ENCODE measurements at regions not wholly inside any gene's neighbourhood (a gene's known extent, or its start where the extent isn't known, plus 50 kb on each side); places are given as distances from the start of the nearest gene placed in this dataset.

DNA sequence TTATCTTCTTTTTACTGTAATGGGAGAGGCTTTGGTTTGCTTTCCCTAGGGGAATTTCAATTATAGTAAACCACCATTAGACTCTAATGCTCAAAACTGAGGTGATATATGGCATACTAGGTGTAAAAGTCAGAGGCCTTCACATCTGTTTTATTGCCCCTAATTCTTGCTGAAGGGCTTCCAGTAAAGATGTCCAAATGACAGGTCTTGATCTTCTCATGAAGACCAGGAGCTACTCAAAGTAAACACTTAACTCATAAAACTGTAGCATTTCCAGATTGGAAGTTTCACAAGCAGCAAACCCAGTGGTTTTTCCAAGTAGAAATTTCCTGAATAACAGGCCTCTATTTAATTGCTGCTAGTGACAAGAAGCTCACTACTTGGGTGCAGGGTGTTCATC, 286.8 kb downstream of the RBM43 start:
- Histone ChIP-seq H3K9me3 (ENCODE audit: low read length) (no peaks in the 10 kb centered on the region), H3K4me3 (ENCODE audit: low read length) (no peak overlapping the region), H3K4me1 (ENCODE audit: insufficient read depth, low read length) (no peaks in the 10 kb centered on the region), H3K36me3 (ENCODE audit: low read depth, low read length) (no peaks in the 10 kb centered on the region), H3K9me2 (replicated peaks; ENCODE audit: low read length) (no peaks in the 10 kb centered on the region), H3F3A (ENCODE audit: low read length, unreplicated experiment) (no peaks in the 10 kb centered on the region), H3K27ac (ENCODE audit: low read length) (no peak overlapping the region), H3K4me2 (ENCODE audit: low read length) (no peak overlapping the region), H3K27me3 (ENCODE audit: low read length) (no peaks in the 10 kb centered on the region), H2AFZ (ENCODE audit: low read length) (no peak overlapping the region), H4K20me1 (ENCODE audit: low read length) (no peaks in the 10 kb centered on the region), H3K79me2 (ENCODE audit: low read length) (no peaks in the 10 kb centered on the region), H3K9ac (ENCODE audit: low read length) (no peak overlapping the region)
- no peak for TF ChIP-seq EZH2 (IDR thresholded peaks at IDR 0.05; ENCODE audit: low read length, unreplicated experiment)
- TF ChIP-seq, protein P1, sequence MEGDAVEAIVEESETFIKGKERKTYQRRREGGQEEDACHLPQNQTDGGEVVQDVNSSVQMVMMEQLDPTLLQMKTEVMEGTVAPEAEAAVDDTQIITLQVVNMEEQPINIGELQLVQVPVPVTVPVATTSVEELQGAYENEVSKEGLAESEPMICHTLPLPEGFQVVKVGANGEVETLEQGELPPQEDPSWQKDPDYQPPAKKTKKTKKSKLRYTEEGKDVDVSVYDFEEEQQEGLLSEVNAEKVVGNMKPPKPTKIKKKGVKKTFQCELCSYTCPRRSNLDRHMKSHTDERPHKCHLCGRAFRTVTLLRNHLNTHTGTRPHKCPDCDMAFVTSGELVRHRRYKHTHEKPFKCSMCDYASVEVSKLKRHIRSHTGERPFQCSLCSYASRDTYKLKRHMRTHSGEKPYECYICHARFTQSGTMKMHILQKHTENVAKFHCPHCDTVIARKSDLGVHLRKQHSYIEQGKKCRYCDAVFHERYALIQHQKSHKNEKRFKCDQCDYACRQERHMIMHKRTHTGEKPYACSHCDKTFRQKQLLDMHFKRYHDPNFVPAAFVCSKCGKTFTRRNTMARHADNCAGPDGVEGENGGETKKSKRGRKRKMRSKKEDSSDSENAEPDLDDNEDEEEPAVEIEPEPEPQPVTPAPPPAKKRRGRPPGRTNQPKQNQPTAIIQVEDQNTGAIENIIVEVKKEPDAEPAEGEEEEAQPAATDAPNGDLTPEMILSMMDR (conservative IDR thresholded peaks at IDR 0.05; ENCODE audit: low read depth, low read length): no peak
- TF ChIP-seq EZH2phosphoT487 (IDR thresholded peaks at IDR 0.05; ENCODE audit: borderline replicate concordance, low read length): no peak
- BruUV-seq (replicated peaks): no TSS peak
- DNase-seq (no peak), ATAC-seq (no peak)
- ChIA-PET POLR2A (ENCODE audit: unreplicated experiment) (no interaction called here), CTCF (no interaction called here)
- intact Hi-C loops (cut with micrococcal nuclease): no loop called here

DNA sequence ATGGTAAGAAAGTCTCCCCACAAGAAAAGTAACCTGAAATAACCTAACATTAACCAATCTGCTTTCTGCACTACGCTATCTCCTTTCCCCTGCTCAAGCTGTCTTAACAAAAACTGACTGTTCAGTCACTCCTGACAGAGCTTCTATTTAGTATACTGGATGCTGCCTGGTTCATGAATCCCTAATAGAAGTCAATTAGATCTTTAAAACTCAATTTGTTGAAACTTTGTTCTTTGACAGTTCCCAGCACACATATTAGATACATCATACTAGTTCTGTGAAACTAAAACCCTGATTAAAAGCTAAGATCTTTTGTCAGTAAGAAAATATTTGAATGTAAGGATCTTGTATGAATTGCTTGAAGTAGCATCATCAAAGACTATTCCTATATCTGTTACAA, 287.4 kb downstream of the RBM43 start:
- BruUV-seq (replicated peaks): no TSS peak
- Histone ChIP-seq H3K9me3 (ENCODE audit: low read length) (no peaks in the 10 kb centered on the region), H3K9me2 (replicated peaks; ENCODE audit: low read length) (no peaks in the 10 kb centered on the region), H3K27me3 (ENCODE audit: low read length) (no peaks in the 10 kb centered on the region), H3K36me3 (ENCODE audit: low read depth, low read length) (no peaks in the 10 kb centered on the region), H3K27ac (ENCODE audit: low read length) (no peak overlapping the region), H4K20me1 (ENCODE audit: low read length) (no peaks in the 10 kb centered on the region), H3F3A (ENCODE audit: low read length, unreplicated experiment) (no peaks in the 10 kb centered on the region), H3K4me2 (ENCODE audit: low read length) (no peak overlapping the region), H3K79me2 (ENCODE audit: low read length) (no peaks in the 10 kb centered on the region), H3K4me3 (ENCODE audit: low read length) (no peak overlapping the region), H3K4me1 (ENCODE audit: insufficient read depth, low read length) (no peaks in the 10 kb centered on the region), H3K9ac (ENCODE audit: low read length) (no peak overlapping the region), H2AFZ (ENCODE audit: low read length) (no peak overlapping the region)
- ATAC-seq (no peak), DNase-seq (no peak)
- TF ChIP-seq, protein P1 (conservative IDR thresholded peaks at IDR 0.05; ENCODE audit: low read depth, low read length): no peak
- TF ChIP-seq EZH2phosphoT487 (IDR thresholded peaks at IDR 0.05; ENCODE audit: borderline replicate concordance, low read length) (no peak), EZH2 (IDR thresholded peaks at IDR 0.05; ENCODE audit: low read length, unreplicated experiment) (no peak)
- POLR2A ChIA-PET (ENCODE audit: unreplicated experiment): no interaction called here
- CTCF ChIA-PET: no interaction called here
- intact Hi-C loops (cut with micrococcal nuclease): no loop called here

DNA sequence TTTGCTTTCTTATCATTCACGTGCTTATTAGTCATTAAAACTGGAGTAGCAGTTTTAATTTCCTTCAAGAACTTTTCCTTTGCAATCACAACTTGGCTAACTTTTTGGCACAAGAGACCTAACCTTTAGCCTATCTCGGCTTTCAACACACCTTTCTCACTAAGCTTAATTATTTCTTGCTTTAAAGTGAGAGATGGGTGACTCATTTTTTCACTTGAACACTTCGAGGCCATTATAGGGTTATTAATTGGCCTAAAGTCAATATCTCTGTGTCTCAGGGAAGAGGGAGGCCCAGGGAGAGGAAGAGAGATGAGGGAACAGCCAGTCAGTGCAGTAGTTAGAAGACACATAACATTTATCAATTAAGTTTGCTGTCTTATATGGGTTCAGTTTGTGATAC, 289.8 kb downstream of the RBM43 start:
- no peak overlapping the region for H3K4me2 ChIP-seq (ENCODE audit: low read length)
- CTCF ChIA-PET: no interaction called here
- intact Hi-C loops (cut with micrococcal nuclease): no loop called here
- no peaks in the 10 kb centered on the region for H3K36me3 ChIP-seq (ENCODE audit: low read depth, low read length)
- H3K9me2 ChIP-seq (replicated peaks; ENCODE audit: low read length): no peaks in the 10 kb centered on the region
- BruUV-seq (replicated peaks): no TSS peak
- POLR2A ChIA-PET (ENCODE audit: unreplicated experiment): no interaction called here
- DNase-seq: no peak
- H3K4me1 ChIP-seq (ENCODE audit: insufficient read depth, low read length): no peaks in the 10 kb centered on the region
- no peaks in the 10 kb centered on the region for H4K20me1 ChIP-seq (ENCODE audit: low read length)
- no peak for ATAC-seq
- no peaks in the 10 kb centered on the region for H3K9me3 ChIP-seq (ENCODE audit: low read length)
- H3K27ac ChIP-seq (ENCODE audit: low read length): no peak overlapping the region
- H3K27me3 ChIP-seq (ENCODE audit: low read length): no peaks in the 10 kb centered on the region
- no peaks in the 10 kb centered on the region for H3K79me2 ChIP-seq (ENCODE audit: low read length)
- no peaks in the 10 kb centered on the region for H3F3A ChIP-seq (ENCODE audit: low read length, unreplicated experiment)
- TF ChIP-seq, protein P1 (conservative IDR thresholded peaks at IDR 0.05; ENCODE audit: low read depth, low read length): no peak
- TF ChIP-seq EZH2 (IDR thresholded peaks at IDR 0.05; ENCODE audit: low read length, unreplicated experiment): no peak
- TF ChIP-seq EZH2phosphoT487 (IDR thresholded peaks at IDR 0.05; ENCODE audit: borderline replicate concordance, low read length): no peak
- H2AFZ ChIP-seq (ENCODE audit: low read length): no peak overlapping the region
- H3K4me3 ChIP-seq (ENCODE audit: low read length): no peak overlapping the region
- no peak overlapping the region for H3K9ac ChIP-seq (ENCODE audit: low read length)

Data from PC-3 (cell line).